Suprapubic skin (tissue), 4 donors: ENCODE measurements at regions not wholly inside any gene's neighbourhood (a gene's known extent, or its start where the extent isn't known, plus 50 kb on each side); places are given as distances from the start of the nearest gene placed in this dataset.

Experiments used
- CTCF ChIP-seq, 2 donors: fragments of 200-600 bp in 1 of 2; fragments of 450-650 bp in 1 of 2; sonication (generic) in 1 of 2; IDR thresholded peaks; one replicate each; pipeline ENCODE4 v1.5.1; 2016 to 2019; ENCODE audit warnings: antibody characterized with exemption in 2 of 2, mild to moderate bottlenecking in 1 of 2, moderate library complexity in 1 of 2
- EP300 ChIP-seq: sonication (generic); formaldehyde crosslinking; IDR thresholded peaks from one replicate; pipeline ENCODE4 v1.6.1; 2017; ENCODE audit warnings: antibody characterized with exemption
- POLR2A ChIP-seq, 2 donors: fragments of 450-650 bp; IDR thresholded peaks; one replicate each; pipeline ENCODE4 v1.6.1; 2017; ENCODE audit warnings: antibody characterized with exemption in 2 of 2, mild to moderate bottlenecking in 2 of 2, moderate library complexity in 2 of 2
- POLR2AphosphoS5 ChIP-seq, 3 donors: sonication (generic); formaldehyde crosslinking; IDR thresholded peaks; one replicate each; pipeline ENCODE4 v1.6.1; 2017; ENCODE audit warnings: antibody characterized with exemption in 3 of 3

DNA sequence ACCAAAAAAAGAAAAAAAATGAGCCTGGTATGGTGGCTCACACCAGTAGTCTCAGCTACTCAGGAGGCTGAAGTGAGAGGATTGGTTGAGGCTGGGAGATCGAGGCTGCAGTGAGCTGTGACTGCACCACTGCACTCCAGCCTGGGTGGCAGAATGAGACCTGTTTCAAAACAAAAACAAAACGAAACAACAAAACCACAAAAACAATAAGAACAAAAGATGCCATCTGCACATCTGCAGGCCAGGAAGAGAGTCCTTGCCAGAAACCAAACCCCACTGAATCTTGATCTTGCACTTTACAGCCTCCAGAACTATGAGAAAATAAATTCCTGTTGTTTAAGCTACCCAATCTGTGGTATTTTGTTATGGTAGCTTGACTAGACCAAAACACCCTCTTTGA, 207.7 kb downstream of the YTHDC2 start:
- TF ChIP-seq CTCF (IDR thresholded peaks at IDR 0.05): no peak
- no peak for TF ChIP-seq POLR2A (IDR thresholded peaks at IDR 0.05)
- TF ChIP-seq EP300: no peak
- TF ChIP-seq POLR2AphosphoS5 (IDR thresholded peaks at IDR 0.05): no peak
